Breast epithelium (tissue), 3 donors: ENCODE measurements at regions not wholly inside any gene's neighbourhood (a gene's known extent, or its start where the extent isn't known, plus 50 kb on each side); places are given as distances from the start of the nearest gene placed in this dataset.

Experiments
- POLR2A ChIP-seq: fragments of 450-650 bp; IDR thresholded peaks from one replicate; pipeline ENCODE4 v1.6.1; 2016; ENCODE audit warnings: antibody characterized with exemption, mild to moderate bottlenecking, moderate library complexity
- POLR2AphosphoS5 ChIP-seq, 3 donors: sonication (generic); formaldehyde crosslinking; IDR thresholded peaks; one replicate each; pipeline ENCODE4 v1.6.1; 2017; ENCODE audit warnings: antibody characterized with exemption in 3 of 3
- TF ChIP-seq, protein P1 (sequence below), 3 donors: fragments of 450-650 bp; IDR thresholded peaks; one replicate each; pipeline ENCODE4 v1.5.1; 2016 to 2017; ENCODE audit warnings: antibody characterized with exemption in 3 of 3, mild to moderate bottlenecking in 3 of 3, moderate library complexity in 3 of 3

DNA sequence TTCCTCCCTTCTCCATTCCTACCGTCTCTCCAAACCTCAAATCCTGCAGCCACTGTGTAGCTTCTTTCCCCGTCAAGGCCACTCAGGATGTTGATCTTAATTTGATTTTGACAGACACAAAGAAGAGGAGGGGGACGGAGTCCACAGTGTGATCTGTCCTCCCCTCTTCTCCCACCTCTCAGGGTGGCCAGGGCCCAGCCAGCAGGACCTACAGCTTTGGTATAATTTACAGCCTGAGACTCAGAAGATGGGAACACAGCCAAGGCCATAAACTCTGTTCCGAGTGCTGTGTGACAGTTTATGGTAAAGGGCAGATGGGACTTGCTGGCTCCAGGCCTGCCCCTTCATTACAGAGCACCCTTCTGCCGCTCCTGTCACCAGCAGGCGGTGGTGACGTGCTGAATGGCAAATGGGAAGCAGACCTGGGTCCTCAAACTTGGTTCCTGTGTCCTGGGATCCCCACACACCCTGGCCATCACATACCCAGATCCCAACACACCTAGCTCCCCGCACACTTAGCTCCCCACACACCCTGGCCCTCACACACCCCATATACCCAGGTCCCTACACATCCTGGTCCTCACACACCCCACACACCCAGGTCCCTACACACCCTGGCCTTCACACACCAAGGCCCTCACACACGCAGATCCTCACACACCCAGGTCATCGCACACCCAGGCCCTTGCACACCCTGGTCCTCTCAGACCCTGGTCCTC, 71.6 kb downstream of the CD2 start:
- TF ChIP-seq, protein P1, sequence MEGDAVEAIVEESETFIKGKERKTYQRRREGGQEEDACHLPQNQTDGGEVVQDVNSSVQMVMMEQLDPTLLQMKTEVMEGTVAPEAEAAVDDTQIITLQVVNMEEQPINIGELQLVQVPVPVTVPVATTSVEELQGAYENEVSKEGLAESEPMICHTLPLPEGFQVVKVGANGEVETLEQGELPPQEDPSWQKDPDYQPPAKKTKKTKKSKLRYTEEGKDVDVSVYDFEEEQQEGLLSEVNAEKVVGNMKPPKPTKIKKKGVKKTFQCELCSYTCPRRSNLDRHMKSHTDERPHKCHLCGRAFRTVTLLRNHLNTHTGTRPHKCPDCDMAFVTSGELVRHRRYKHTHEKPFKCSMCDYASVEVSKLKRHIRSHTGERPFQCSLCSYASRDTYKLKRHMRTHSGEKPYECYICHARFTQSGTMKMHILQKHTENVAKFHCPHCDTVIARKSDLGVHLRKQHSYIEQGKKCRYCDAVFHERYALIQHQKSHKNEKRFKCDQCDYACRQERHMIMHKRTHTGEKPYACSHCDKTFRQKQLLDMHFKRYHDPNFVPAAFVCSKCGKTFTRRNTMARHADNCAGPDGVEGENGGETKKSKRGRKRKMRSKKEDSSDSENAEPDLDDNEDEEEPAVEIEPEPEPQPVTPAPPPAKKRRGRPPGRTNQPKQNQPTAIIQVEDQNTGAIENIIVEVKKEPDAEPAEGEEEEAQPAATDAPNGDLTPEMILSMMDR (IDR thresholded peaks at IDR 0.05) = no peak
- TF ChIP-seq POLR2A (no peak), POLR2AphosphoS5 (IDR thresholded peaks at IDR 0.05) (no peak)
